Liver (tissue), 3 donors: ENCODE measurements at regions not wholly inside any gene's neighbourhood (a gene's known extent, or its start where the extent isn't known, plus 50 kb on each side); places are given as distances from the start of the nearest gene placed in this dataset.

ENCODE experiments used
- CTCF ChIP-seq: fragments of 150-350 bp; IDR thresholded peaks from 2 replicates; pipeline ENCODE4 v1.5.1; 2017; ENCODE audit warnings: improper control_type of control experiment, low read depth, low read length; ENCODE audit not compliant: missing input control
- GABPA ChIP-seq, 2 donors: IDR thresholded peaks in 1 of 2; conservative IDR thresholded peaks in 1 of 2; 2 replicates each; pipeline ENCODE4 v1.6.1; 2016; ENCODE audit warnings: antibody characterized with exemption in 2 of 2, mild to moderate bottlenecking in 1 of 2, moderate library complexity in 1 of 2
- JUND ChIP-seq, 2 donors: IDR thresholded peaks; 2 replicates each; pipeline ENCODE4 v1.6.1; 2016; ENCODE audit warnings: antibody characterized with exemption in 2 of 2
- MAX ChIP-seq: IDR thresholded peaks from 2 replicates; pipeline ENCODE4 v1.6.1; 2016; ENCODE audit warnings: antibody characterized with exemption
- NR2F2 ChIP-seq: IDR thresholded peaks from 2 replicates; pipeline ENCODE4 v1.6.1; 2016; ENCODE audit warnings: antibody characterized with exemption
- RAD21 ChIP-seq, 2 donors: IDR thresholded peaks; 2 replicates each; pipeline ENCODE4 v1.6.1; 2016; ENCODE audit warnings: antibody characterized with exemption in 2 of 2, mild to moderate bottlenecking in 2 of 2
- REST ChIP-seq: IDR thresholded peaks from 2 replicates; pipeline ENCODE4 v1.6.1; 2016; ENCODE audit warnings: antibody characterized with exemption, mild to moderate bottlenecking
- RXRA ChIP-seq, 2 donors: IDR thresholded peaks; 2 replicates each; pipeline ENCODE4 v1.6.1; 2017 to 2018; ENCODE audit warnings: antibody characterized with exemption in 2 of 2, mild to moderate bottlenecking in 1 of 2
- SP1 ChIP-seq: IDR thresholded peaks from 2 replicates; pipeline ENCODE4 v1.6.1; 2018; ENCODE audit warnings: antibody characterized with exemption, mild to moderate bottlenecking
- ZBTB33 ChIP-seq: IDR thresholded peaks from 2 replicates; pipeline ENCODE4 v1.6.1; 2016; ENCODE audit warnings: antibody characterized with exemption
- donor health status: healthy.
- donor health status: healthy.

- no peak for TF ChIP-seq CTCF
- no peak for TF ChIP-seq JUND (IDR thresholded peaks at IDR 0.05)
- TF ChIP-seq ZBTB33, result no peak
- TF ChIP-seq SP1, result no peak
- no peak for TF ChIP-seq REST
- no peak for TF ChIP-seq MAX
- no peak for TF ChIP-seq RAD21 (IDR thresholded peaks at IDR 0.05)
- no peak for TF ChIP-seq GABPA (IDR thresholded peaks at IDR 0.05 in 1 of 2, conservative IDR thresholded peaks at IDR 0.05 in 1 of 2)
- TF ChIP-seq NR2F2, result no peak
- TF ChIP-seq RXRA (IDR thresholded peaks at IDR 0.05), result no peak
Measured at GRCh38 chr3:146854523-146854922, 249.4 kb upstream of the PLSCR5 start.
